Ovary (tissue), 3 donors: ENCODE measurements at regions not wholly inside any gene's neighbourhood (a gene's known extent, or its start where the extent isn't known, plus 50 kb on each side); places are given as distances from the start of the nearest gene placed in this dataset.

Experiments
- CTCF ChIP-seq, 3 donors: fragments of 450-650 bp in 2 of 3; fragments of 200-600 bp in 1 of 3; IDR thresholded peaks; one replicate each; pipeline versions ENCODE4 v1.5.1 to v1.8.0; 2016 to 2022; ENCODE audit warnings: antibody characterized with exemption in 3 of 3, mild to moderate bottlenecking in 1 of 3
- EP300 ChIP-seq: sonication (generic); formaldehyde crosslinking; IDR thresholded peaks from one replicate; pipeline ENCODE4 v1.6.1; 2017; ENCODE audit warnings: antibody characterized with exemption
- POLR2A ChIP-seq: fragments of 450-650 bp; IDR thresholded peaks from one replicate; pipeline ENCODE4 v1.6.1; 2017; ENCODE audit warnings: antibody characterized with exemption, mild to moderate bottlenecking, moderate library complexity
- donor health status: DM: no; HTN: no; CAD: no.

GRCh38 chr15:98391568-98391967 is 256.8 kb upstream of the IGF1R start:
- no peak for TF ChIP-seq EP300
- TF ChIP-seq CTCF (IDR thresholded peaks at IDR 0.05) = no peak
- TF ChIP-seq POLR2A = no peak
